ENCODE measurements at regions not wholly inside any gene's neighbourhood (a gene's known extent, or its start where the extent isn't known, plus 50 kb on each side); places are given as distances from the start of the nearest gene placed in this dataset.
A peak's percentile ranks its signal among the peaks of the same experiment; 100 is the strongest.
"Not testable (repeated sequence)": the region's sequence is repeated elsewhere in the genome, so short reads cannot be mapped to it uniquely, and the experiment has no call there.

DNA sequence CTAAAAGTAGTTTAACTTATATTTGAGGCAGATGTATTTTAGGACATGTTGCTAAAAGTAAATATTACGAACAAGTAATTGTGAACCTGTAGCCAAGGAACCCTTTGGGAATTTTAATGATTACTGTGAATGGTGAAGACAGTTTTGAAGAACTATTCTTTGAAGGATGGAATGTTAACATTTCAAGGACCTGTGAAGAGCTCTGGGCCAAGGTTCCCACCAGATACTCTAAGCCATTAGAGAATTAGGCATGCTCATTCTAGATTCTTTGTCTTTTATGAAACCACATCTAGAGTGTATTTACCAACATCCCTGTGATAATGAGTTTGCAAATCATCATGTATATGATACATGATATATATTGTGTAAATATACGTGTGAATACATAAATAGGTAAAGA is 99.8 kb downstream of the SEPTIN7 start:
- TF ChIP-seq, protein P1, sequence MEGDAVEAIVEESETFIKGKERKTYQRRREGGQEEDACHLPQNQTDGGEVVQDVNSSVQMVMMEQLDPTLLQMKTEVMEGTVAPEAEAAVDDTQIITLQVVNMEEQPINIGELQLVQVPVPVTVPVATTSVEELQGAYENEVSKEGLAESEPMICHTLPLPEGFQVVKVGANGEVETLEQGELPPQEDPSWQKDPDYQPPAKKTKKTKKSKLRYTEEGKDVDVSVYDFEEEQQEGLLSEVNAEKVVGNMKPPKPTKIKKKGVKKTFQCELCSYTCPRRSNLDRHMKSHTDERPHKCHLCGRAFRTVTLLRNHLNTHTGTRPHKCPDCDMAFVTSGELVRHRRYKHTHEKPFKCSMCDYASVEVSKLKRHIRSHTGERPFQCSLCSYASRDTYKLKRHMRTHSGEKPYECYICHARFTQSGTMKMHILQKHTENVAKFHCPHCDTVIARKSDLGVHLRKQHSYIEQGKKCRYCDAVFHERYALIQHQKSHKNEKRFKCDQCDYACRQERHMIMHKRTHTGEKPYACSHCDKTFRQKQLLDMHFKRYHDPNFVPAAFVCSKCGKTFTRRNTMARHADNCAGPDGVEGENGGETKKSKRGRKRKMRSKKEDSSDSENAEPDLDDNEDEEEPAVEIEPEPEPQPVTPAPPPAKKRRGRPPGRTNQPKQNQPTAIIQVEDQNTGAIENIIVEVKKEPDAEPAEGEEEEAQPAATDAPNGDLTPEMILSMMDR (IDR thresholded peaks at IDR 0.05; ENCODE audit: insufficient read depth, low read depth, low read length): no peak
- Histone ChIP-seq H3K36me3 (ENCODE audit: control insufficient read depth, insufficient read depth, low read length) (peaks cover 3% of the 10 kb centered on the region), H3K27me3 (ENCODE audit: control insufficient read depth, insufficient read depth, low read length) (no peaks in the 10 kb centered on the region), H3K4me3 (ENCODE audit: low read depth, low read length) (no peak overlapping the region)
- no peak for DNase-seq (ENCODE audit: low read depth)
- CTCF ChIA-PET: no interaction called here
- POLR2A ChIA-PET: no interaction called here

DNA sequence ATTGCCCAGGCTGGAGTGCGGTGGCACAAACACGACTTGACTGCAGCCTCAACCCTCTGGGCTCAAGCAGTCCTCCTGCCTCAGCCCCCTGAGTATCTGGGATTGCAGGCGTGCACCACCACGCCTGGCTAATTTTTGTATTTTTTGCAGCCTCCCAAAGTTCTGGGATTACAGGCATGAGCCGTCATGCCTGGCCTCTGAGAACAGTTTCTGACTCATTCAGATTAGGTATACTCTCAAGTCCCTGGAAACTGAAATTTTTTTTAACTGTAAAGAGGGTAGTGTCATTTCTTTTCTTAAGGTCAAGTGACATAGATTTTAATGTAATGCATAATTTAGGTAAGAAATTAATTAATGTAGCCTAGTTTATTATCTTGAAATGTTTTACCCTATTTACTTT is 104.7 kb downstream of the SEPTIN7 start:
- TF ChIP-seq, protein P1 (IDR thresholded peaks at IDR 0.05; ENCODE audit: insufficient read depth, low read depth, low read length): no peak
- POLR2A ChIA-PET: no interaction called here
- DNase-seq (ENCODE audit: low read depth): no peak
- Histone ChIP-seq H3K4me3 (ENCODE audit: low read depth, low read length) (no peak overlapping the region), H3K36me3 (ENCODE audit: control insufficient read depth, insufficient read depth, low read length) (peaks cover 1% of the 10 kb centered on the region; the same call in 1 of the 2 replicates), H3K27me3 (ENCODE audit: control insufficient read depth, insufficient read depth, low read length) (no peaks in the 10 kb centered on the region)
- CTCF ChIA-PET: interaction anchor here (1.9 to 2.0 kb wide), 2 partner anchors 104 to 196 kb away, joined by 8 to 9 read pairs; partner anchors contain the start of gene SEPTIN7

DNA sequence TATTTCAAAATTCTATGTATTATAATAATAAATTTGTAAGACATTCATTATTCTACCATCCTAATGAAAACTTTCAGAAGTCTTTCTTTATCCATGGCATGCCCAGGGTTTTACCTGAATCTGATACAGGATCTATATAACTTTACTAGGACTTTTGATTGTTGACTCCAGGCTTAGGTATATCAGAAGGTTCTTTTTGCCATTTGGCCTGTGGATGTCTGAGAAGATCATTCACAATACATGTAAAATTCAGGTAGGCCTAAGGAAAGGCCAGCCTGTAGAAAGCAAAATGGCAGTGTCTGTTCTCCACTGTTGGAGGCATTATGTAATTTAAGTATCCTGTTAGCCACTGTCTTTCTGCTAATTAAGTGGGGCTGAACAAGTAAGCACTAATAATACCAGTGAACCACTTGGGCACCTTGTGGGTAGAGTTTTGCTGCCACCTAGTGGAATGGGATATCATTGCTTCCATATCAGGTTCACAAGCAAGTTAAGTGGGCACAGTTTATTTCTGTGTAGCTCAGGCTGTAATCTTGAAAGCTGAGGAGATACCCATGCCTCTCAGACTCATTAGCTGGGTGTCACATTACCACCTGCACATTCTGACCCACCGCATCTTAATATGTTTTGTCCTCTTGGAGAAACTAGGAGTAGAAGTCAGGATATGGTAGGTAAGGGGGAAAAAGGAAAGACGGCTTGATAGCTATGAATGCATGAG is 105.5 kb downstream of the SEPTIN7 start:
- H3K27me3 ChIP-seq (ENCODE audit: control insufficient read depth, insufficient read depth, low read length): no peaks in the 10 kb centered on the region
- peaks cover 1% of the 10 kb centered on the region; the same call in 1 of the 2 replicates for H3K36me3 ChIP-seq (ENCODE audit: control insufficient read depth, insufficient read depth, low read length)
- peak; percentile 25 for DNase-seq (ENCODE audit: low read depth)
- TF ChIP-seq, protein P1 (IDR thresholded peaks at IDR 0.05; ENCODE audit: insufficient read depth, low read depth, low read length): peak; percentile 83
- H3K4me3 ChIP-seq (ENCODE audit: low read depth, low read length): no peak overlapping the region
- CTCF ChIA-PET: interaction anchor here (0.6 to 2.6 kb wide), 22 partner anchors 10 to 401 kb away, joined by 3 to 35 read pairs (median 4); partner anchors contain the start of genes HERPUD2 and SEPTIN7
- POLR2A ChIA-PET: no interaction called here

DNA sequence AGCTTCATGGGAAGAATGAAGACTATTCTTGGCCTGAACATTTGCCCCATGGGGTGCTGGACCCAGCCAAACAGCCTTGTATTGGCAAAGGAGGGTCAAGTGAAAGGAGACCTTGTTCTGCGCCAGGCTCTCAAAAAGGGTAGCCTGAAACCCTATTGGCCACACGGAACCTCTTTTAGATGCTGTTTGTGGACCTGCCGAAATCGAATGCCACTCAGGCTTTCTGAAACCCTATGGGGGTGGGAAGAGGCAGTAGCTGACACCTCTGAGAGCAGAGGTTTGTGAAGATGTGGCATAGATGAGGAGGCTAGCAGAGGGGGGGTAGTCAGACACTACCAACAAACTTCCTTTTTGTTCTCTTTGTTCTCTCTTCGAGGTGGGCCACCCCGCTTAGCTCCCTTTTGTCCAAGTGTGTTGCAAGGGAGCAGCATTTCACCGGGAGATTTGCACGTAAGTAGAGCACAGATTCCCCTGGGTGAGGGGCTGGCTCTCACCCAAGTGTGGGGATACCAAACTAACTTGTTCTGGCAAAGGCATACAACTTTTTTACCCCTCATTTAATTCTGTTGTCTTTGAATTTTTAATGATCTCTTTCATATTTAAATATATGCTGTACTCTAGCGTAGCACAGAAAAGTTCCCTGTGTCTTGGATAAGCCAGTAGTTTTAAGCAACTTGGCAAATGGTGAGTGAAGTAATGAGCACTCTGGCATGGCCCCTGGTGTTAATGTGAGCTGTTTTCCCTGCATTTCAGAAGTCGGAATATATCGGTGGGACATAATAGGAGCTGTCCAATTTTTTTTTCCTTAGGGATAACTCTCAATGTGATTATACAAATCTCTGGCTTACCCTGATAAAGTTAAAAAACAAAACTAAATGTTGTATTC is 107.7 kb downstream of the SEPTIN7 start:
- no peak for DNase-seq (ENCODE audit: low read depth)
- TF ChIP-seq, protein P1 (IDR thresholded peaks at IDR 0.05; ENCODE audit: insufficient read depth, low read depth, low read length): no peak
- CTCF ChIA-PET: interaction anchor here (0.6 to 2.6 kb wide), 6 partner anchors 8 to 273 kb away, joined by 3 to 35 read pairs (median 7); no protein-coding TSS in a partner anchor
- POLR2A ChIA-PET: no interaction called here
- Histone ChIP-seq H3K4me3 (ENCODE audit: low read depth, low read length) (no peak overlapping the region), H3K36me3 (ENCODE audit: control insufficient read depth, insufficient read depth, low read length) (no peaks in the 10 kb centered on the region; the same call in 1 of the 2 replicates), H3K27me3 (ENCODE audit: control insufficient read depth, insufficient read depth, low read length) (no peaks in the 10 kb centered on the region)

DNA sequence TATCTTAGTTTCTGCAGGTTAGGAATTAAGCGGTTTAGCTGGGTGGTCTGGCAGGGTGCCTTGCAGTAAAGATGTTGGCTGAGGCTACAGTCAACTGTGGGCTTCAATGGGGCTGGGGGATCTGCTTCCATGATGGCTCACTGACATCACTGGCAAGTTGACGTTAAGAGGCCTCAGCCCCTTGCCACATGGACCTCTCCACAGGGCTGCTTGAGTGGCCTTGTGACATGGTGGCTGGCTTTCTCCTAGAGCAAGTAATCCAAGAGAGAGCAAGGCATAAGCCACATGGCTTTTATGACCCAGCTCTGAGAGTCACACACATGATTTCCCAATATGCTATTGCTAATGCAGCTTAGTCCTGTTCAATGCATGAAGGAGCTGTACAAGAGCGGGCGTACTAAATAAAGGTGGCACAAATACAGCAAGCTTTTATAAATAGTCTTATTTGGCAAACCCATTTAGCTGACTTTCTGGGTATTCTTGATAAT is 109.1 kb downstream of the SEPTIN7 start:
- TF ChIP-seq, protein P1 (IDR thresholded peaks at IDR 0.05; ENCODE audit: insufficient read depth, low read depth, low read length): no peak

DNA sequence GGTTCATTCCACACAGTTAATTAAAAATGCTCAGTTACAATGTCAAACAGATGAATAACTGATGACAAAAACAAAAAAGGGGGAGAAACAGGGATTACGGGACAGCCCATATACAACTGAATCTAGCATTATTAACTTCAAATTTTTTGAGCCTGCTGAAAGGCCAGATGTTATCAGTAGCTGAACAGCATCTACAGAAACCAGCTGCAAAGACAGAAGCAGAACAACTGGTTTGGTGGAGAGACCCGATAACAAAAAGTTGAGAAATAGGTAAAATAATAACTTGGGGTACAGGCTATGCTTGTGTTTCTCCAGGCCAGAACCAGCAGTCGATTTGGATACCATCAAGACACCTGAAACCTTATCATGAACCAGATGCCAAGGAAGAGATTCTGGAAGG is 109.8 kb downstream of the SEPTIN7 start:
- H3K36me3 ChIP-seq (ENCODE audit: control insufficient read depth, insufficient read depth, low read length); POLR2A ChIA-PET: not testable (repeated sequence)
- CTCF ChIA-PET: interaction anchor here (1.2 to 1.8 kb wide), 2 partner anchors 62 to 201 kb away, joined by 3 to 10 read pairs; no protein-coding TSS in a partner anchor

More for the DNA sequence above, 109.1 kb downstream of the SEPTIN7 start:
- ChIA-PET CTCF (interaction anchor here (0.7 to 2.0 kb wide), 6 partner anchors 63 to 408 kb away, joined by 3 to 10 read pairs (median 3); no protein-coding TSS in a partner anchor), POLR2A (no interaction called here)
- no peak overlapping the region for H3K4me3 ChIP-seq (ENCODE audit: low read depth, low read length)
- H3K36me3 ChIP-seq (ENCODE audit: control insufficient read depth, insufficient read depth, low read length): no peaks in the 10 kb centered on the region; the same call in 1 of the 2 replicates
- DNase-seq (ENCODE audit: low read depth): no peak
- no peaks in the 10 kb centered on the region for H3K27me3 ChIP-seq (ENCODE audit: control insufficient read depth, insufficient read depth, low read length)

DNA sequence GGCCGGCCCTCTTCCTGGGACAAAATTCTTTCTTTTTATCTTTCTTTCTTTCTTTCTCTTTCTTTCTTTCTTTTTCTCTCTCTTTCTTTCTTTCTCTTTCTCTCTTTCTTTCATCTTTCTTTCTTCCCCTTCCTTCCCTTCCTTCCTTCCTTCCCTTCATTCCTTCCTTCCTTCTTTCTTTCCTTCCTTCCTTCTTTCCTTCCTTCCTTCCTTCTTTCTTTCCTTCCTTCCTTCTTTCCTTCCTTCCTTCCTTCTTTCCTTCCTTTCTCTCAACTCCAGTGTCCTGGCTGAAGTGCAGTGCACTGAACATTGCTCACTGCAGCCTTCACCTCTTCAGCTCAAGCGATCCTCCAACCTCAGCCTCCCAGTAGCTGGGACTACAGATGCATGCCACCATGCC is 112.5 kb downstream of the SEPTIN7 start:
- DNase-seq (ENCODE audit: low read depth); CTCF ChIA-PET; POLR2A ChIA-PET; H3K36me3 ChIP-seq (ENCODE audit: control insufficient read depth, insufficient read depth, low read length); H3K4me3 ChIP-seq (ENCODE audit: low read depth, low read length); H3K27me3 ChIP-seq (ENCODE audit: control insufficient read depth, insufficient read depth, low read length): not testable (repeated sequence)

More for the DNA sequence above, 109.8 kb downstream of the SEPTIN7 start:
- not testable (repeated sequence) for H3K4me3 ChIP-seq (ENCODE audit: low read depth, low read length); DNase-seq (ENCODE audit: low read depth); H3K27me3 ChIP-seq (ENCODE audit: control insufficient read depth, insufficient read depth, low read length)

Data from BJ (cell line).